DND-41 (cell line): ENCODE measurements at regions not wholly inside any gene's neighbourhood (a gene's known extent, or its start where the extent isn't known, plus 50 kb on each side); places are given as distances from the start of the nearest gene placed in this dataset.

Source experiments
- ATAC-seq: fragments of 200-7000 bp; cut with Tn5 transposase; 3 replicates; pipeline ENCODE4 v1.9.1; 2021; ENCODE audit warnings: low read depth; ENCODE audit not compliant: insufficient read depth
- DNase-seq: peaks from one replicate; pipeline ENCODE4 v3.0.0-alpha.2; 2020
- H2AFZ ChIP-seq: 2 replicates; pipeline ENCODE4 v1.6.0; 2012; ENCODE audit warnings: low read depth, low read length
- H3K27ac ChIP-seq: 2 replicates; pipeline ENCODE4 v1.5.1; 2012; ENCODE audit warnings: low read length, inconsistent platforms
- H3K27me3 ChIP-seq: fragments of 200-600 bp; sonication (generic); 2 replicates; pipeline ENCODE4 v1.6.0; 2012; ENCODE audit warnings: low read length, mild to moderate bottlenecking, inconsistent platforms; ENCODE audit not compliant: insufficient read depth, poor library complexity
- H3K36me3 ChIP-seq: 2 replicates; pipeline ENCODE4 v1.5.1; 2012; ENCODE audit warnings: low read length, inconsistent platforms; ENCODE audit not compliant: insufficient read depth
- H3K4me1 ChIP-seq: 2 replicates; pipeline ENCODE4 v1.5.1; 2012; ENCODE audit warnings: mild to moderate bottlenecking, low read length; ENCODE audit not compliant: insufficient read depth
- H3K4me2 ChIP-seq: 2 replicates; pipeline ENCODE4 v1.6.0; 2012; ENCODE audit warnings: mild to moderate bottlenecking, moderate library complexity, low read length, inconsistent platforms; ENCODE audit not compliant: insufficient read depth
- H3K4me3 ChIP-seq, 2 experiments: fragments of 200-600 bp in 1 of 2; shearing (Covaris generic) in 1 of 2; 2 replicates each; pipeline ENCODE4 v1.5.1; 2012 to 2016; ENCODE audit warnings: inconsistent platforms in 2 of 2, low read length in 2 of 2, mild to moderate bottlenecking in 2 of 2, low read depth in 1 of 2, moderate library complexity in 1 of 2
- H3K79me2 ChIP-seq: 2 replicates; pipeline ENCODE4 v1.6.0; 2012; ENCODE audit warnings: low read length, inconsistent platforms; ENCODE audit not compliant: insufficient read depth
- H3K9ac ChIP-seq: 2 replicates; pipeline ENCODE4 v1.6.0; 2012; ENCODE audit warnings: low read depth, mild to moderate bottlenecking, inconsistent platforms, low read length, moderate library complexity
- H3K9me3 ChIP-seq: 2 replicates; pipeline ENCODE4 v1.5.1; 2012; ENCODE audit warnings: low read length, moderate library complexity, mild to moderate bottlenecking, inconsistent platforms; ENCODE audit not compliant: insufficient read depth, severe bottlenecking
- H4K20me1 ChIP-seq: 2 replicates; pipeline ENCODE4 v1.6.0; 2012; ENCODE audit warnings: low read length; ENCODE audit not compliant: insufficient read depth
- EZH2 ChIP-seq: IDR thresholded peaks from 3 replicates; pipeline ENCODE4 v1.6.1; 2012; ENCODE audit warnings: borderline replicate concordance, low read depth, mild to moderate bottlenecking, moderate library complexity, low read length, inconsistent platforms; ENCODE audit not compliant: severe bottlenecking
- TF ChIP-seq, protein P1 (sequence below): IDR thresholded peaks from 2 replicates; pipeline ENCODE4 v1.5.1; 2012; ENCODE audit warnings: borderline replicate concordance, low read length, moderate library complexity, mild to moderate bottlenecking; ENCODE audit not compliant: poor library complexity, severe bottlenecking; ENCODE audit errors: extremely low read depth

DNA sequence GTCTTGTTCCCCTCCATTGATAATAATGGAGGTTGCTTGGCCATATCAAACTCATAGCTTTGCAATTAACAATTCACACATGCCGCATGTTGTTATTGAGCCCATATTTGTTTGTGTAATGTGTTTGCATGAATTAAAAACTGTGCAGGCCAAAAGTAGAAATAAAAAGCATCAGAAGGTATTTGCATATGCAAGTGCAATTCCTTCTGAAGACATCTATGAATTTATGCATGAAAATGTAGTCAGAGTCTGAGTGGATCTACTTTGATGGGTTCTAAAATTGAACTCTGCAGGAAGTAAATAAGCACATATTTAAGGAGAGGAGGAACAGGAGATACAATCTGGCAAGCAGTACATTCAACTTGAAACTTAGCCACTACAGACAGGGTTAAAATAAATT lies 1004.6 kb upstream of the WWC1 start:
- Histone ChIP-seq H4K20me1 (no peaks in the 10 kb centered on the region), H3K79me2 (no peaks in the 10 kb centered on the region), H3K27me3 (no peaks in the 10 kb centered on the region), H3K4me3 (no peak overlapping the region), H3K4me2 (no peak overlapping the region), H3K4me1 (no peaks in the 10 kb centered on the region), H2AFZ (no peak overlapping the region), H3K27ac (no peak overlapping the region), H3K36me3 (no peaks in the 10 kb centered on the region), H3K9me3 (no peaks in the 10 kb centered on the region), H3K9ac (no peak overlapping the region)
- DNase-seq (no peak), ATAC-seq (no peak)
- TF ChIP-seq, protein P1, sequence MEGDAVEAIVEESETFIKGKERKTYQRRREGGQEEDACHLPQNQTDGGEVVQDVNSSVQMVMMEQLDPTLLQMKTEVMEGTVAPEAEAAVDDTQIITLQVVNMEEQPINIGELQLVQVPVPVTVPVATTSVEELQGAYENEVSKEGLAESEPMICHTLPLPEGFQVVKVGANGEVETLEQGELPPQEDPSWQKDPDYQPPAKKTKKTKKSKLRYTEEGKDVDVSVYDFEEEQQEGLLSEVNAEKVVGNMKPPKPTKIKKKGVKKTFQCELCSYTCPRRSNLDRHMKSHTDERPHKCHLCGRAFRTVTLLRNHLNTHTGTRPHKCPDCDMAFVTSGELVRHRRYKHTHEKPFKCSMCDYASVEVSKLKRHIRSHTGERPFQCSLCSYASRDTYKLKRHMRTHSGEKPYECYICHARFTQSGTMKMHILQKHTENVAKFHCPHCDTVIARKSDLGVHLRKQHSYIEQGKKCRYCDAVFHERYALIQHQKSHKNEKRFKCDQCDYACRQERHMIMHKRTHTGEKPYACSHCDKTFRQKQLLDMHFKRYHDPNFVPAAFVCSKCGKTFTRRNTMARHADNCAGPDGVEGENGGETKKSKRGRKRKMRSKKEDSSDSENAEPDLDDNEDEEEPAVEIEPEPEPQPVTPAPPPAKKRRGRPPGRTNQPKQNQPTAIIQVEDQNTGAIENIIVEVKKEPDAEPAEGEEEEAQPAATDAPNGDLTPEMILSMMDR, result no peak
- TF ChIP-seq EZH2, result no peak

DNA sequence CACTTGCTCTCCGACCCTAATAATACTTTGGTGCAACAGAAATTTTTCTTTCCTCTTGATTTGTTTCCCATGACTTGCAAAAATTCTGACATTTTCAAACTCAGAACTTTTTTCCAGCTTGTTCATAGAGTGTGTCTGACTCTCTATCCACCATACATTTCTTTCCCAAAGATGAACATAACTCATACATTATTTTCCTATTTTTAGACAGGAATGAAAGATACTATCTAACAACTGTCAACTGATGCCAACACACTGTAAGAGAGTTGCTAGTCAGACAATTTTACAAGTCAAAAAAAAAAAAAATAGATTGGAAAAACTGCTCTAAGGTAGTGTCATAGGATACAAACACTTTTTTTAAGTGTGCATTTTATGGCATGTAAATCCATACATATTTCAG lies 1001.0 kb upstream of the WWC1 start:
- Histone ChIP-seq H3K27me3 (no peaks in the 10 kb centered on the region), H3K9ac (no peak overlapping the region), H3K79me2 (no peaks in the 10 kb centered on the region), H3K36me3 (no peaks in the 10 kb centered on the region), H3K4me1 (no peaks in the 10 kb centered on the region), H4K20me1 (no peaks in the 10 kb centered on the region), H3K4me3 (no peak overlapping the region), H3K9me3 (no peaks in the 10 kb centered on the region), H3K4me2 (no peak overlapping the region), H3K27ac (no peak overlapping the region), H2AFZ (no peak overlapping the region)
- no peak for ATAC-seq
- TF ChIP-seq, protein P1, result no peak
- TF ChIP-seq EZH2, result no peak
- DNase-seq, result no peak

DNA sequence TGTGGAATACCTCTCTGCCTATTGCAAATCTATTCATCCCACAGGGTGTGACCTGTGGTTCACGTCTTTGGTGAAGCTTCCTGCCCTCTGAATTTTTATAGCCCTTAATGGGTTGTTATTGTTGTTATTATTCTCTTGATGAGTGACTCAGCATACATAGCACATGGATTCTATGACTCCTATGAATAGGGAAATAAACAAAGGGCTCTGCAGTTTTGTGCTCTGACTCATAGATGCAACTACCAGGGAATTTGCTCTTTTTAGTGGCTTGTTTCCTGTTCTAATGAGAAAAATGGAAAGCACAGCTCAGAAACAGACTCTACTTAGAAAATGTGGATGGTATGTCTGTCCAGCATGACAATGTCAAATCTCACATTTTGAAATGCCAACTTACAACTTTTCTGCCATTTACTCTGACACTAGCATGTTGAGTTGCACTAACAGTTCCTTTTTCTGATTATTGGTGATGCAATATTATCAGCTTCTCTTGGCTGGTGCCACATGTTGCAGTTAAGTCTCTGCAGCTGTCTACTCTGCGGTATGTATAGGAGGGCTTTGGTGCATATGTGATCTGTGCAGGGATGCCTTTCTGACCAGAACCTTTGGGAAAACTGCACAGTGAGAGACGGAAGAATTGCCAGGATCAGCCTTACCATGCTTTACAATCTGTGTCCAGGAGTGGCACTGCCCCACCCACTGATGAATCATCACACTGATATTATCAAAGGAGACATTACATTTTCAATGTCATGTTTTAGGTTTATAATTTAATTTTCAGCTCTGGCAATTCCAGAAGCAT lies 996.4 kb upstream of the WWC1 start:
- H3K4me2 ChIP-seq, result no peak overlapping the region
- no peaks in the 10 kb centered on the region for H3K4me1 ChIP-seq
- ATAC-seq, result no peak
- H3K27ac ChIP-seq, result no peak overlapping the region
- no peak for TF ChIP-seq EZH2
- TF ChIP-seq, protein P1, result no peak
- no peaks in the 10 kb centered on the region for H4K20me1 ChIP-seq
- no peaks in the 10 kb centered on the region for H3K9me3 ChIP-seq
- H3K4me3 ChIP-seq, result no peak overlapping the region
- H3K36me3 ChIP-seq, result no peaks in the 10 kb centered on the region
- no peaks in the 10 kb centered on the region for H3K27me3 ChIP-seq
- no peaks in the 10 kb centered on the region for H3K79me2 ChIP-seq
- H2AFZ ChIP-seq, result no peak overlapping the region
- H3K9ac ChIP-seq, result no peak overlapping the region
- no peak for DNase-seq

GRCh38 chr5:167295681-167296005 lies 995.8 kb upstream of the WWC1 start:
- H3K9me3 ChIP-seq, result no peaks in the 10 kb centered on the region
- DNase-seq, result no peak
- H2AFZ ChIP-seq, result no peak overlapping the region
- no peak overlapping the region for H3K4me3 ChIP-seq
- H3K9ac ChIP-seq, result no peak overlapping the region
- ATAC-seq, result no peak
- no peak for TF ChIP-seq EZH2
- TF ChIP-seq, protein P1, result no peak
- no peaks in the 10 kb centered on the region for H3K27me3 ChIP-seq
- no peak overlapping the region for H3K27ac ChIP-seq
- H3K36me3 ChIP-seq, result no peaks in the 10 kb centered on the region
- H3K4me2 ChIP-seq, result no peak overlapping the region
- no peaks in the 10 kb centered on the region for H3K79me2 ChIP-seq
- no peaks in the 10 kb centered on the region for H4K20me1 ChIP-seq
- no peaks in the 10 kb centered on the region for H3K4me1 ChIP-seq
